Liver (tissue), 8 donors: ENCODE measurements at regions not wholly inside any gene's neighbourhood (a gene's known extent, or its start where the extent isn't known, plus 50 kb on each side); places are given as distances from the start of the nearest gene placed in this dataset.

ENCODE experiments used
- DNase-seq: peaks from one replicate; pipeline ENCODE4 v3.0.0-alpha.2; 2017; ENCODE audit warnings: low spot score
- H3K27ac ChIP-seq, 2 donors: one replicate each; pipeline ENCODE4 v1.7.0; 2013; ENCODE audit warnings: inconsistent platforms in 2 of 2, low read length in 2 of 2, control low read depth in 1 of 2, low read depth in 1 of 2, mild to moderate bottlenecking in 1 of 2
- H3K27me3 ChIP-seq, 4 donors: one replicate each; pipeline versions ENCODE4 v1.6.1 to v1.7.0; 2013; ENCODE audit warnings: low read length in 3 of 4, inconsistent platforms in 1 of 4, mild to moderate bottlenecking in 1 of 4, moderate library complexity in 1 of 4; ENCODE audit not compliant: control insufficient read depth in 4 of 4, insufficient read depth in 4 of 4
- H3K36me3 ChIP-seq, 4 donors: one replicate each; pipeline versions ENCODE4 v1.6.1 to v1.7.0; 2013; ENCODE audit warnings: low read length in 3 of 4, mild to moderate bottlenecking in 3 of 4, low read depth in 1 of 4, moderate library complexity in 1 of 4; ENCODE audit not compliant: control insufficient read depth in 4 of 4, insufficient read depth in 3 of 4
- H3K4me1 ChIP-seq, 4 donors: one replicate each; pipeline versions ENCODE4 v1.6.1 to v1.7.0; 2013; ENCODE audit warnings: low read length in 3 of 4, mild to moderate bottlenecking in 3 of 4, moderate library complexity in 1 of 4; ENCODE audit not compliant: control insufficient read depth in 4 of 4, insufficient read depth in 4 of 4
- H3K4me3 ChIP-seq, 3 donors: one replicate each; pipeline versions ENCODE4 v1.6.1 to v1.7.0; 2013; ENCODE audit warnings: low read length in 3 of 3, control low read depth in 1 of 3, low read depth in 1 of 3, mild to moderate bottlenecking in 1 of 3
- H3K9ac ChIP-seq, 2 donors: one replicate each; pipeline ENCODE4 v1.7.0; 2013; ENCODE audit warnings: low read length in 2 of 2, mild to moderate bottlenecking in 2 of 2, moderate library complexity in 2 of 2, control low read depth in 1 of 2, low read depth in 1 of 2
- H3K9me3 ChIP-seq, 4 donors: one replicate each; pipeline versions ENCODE4 v1.6.1 to v1.7.0; 2013; ENCODE audit warnings: low read length in 3 of 4; ENCODE audit not compliant: control insufficient read depth in 4 of 4
- ATF3 ChIP-seq: IDR thresholded peaks from 2 replicates; pipeline ENCODE4 v1.6.1; 2016; ENCODE audit warnings: antibody characterized with exemption
- CTCF ChIP-seq: fragments of 150-350 bp; IDR thresholded peaks from 2 replicates; pipeline ENCODE4 v1.5.1; 2017; ENCODE audit warnings: improper control_type of control experiment, low read depth, low read length; ENCODE audit not compliant: missing input control
- EGR1 ChIP-seq, 2 donors: IDR thresholded peaks; 2 replicates each; pipeline ENCODE4 v1.6.1; 2016 to 2018; ENCODE audit warnings: antibody characterized with exemption in 2 of 2, low read depth in 2 of 2
- FOXA1 ChIP-seq: IDR thresholded peaks from 2 replicates; pipeline ENCODE4 v1.6.1; 2016; ENCODE audit warnings: antibody characterized with exemption
- FOXA2 ChIP-seq: IDR thresholded peaks from 2 replicates; pipeline ENCODE4 v1.6.1; 2016; ENCODE audit warnings: antibody characterized with exemption
- GABPA ChIP-seq, 2 donors: IDR thresholded peaks in 1 of 2; conservative IDR thresholded peaks in 1 of 2; 2 replicates each; pipeline ENCODE4 v1.6.1; 2016; ENCODE audit warnings: antibody characterized with exemption in 2 of 2, mild to moderate bottlenecking in 1 of 2, moderate library complexity in 1 of 2
- HNF4A ChIP-seq, 2 donors: conservative IDR thresholded peaks; 2 replicates each; pipeline ENCODE4 v1.6.1; 2016; ENCODE audit warnings: antibody characterized with exemption in 2 of 2, mild to moderate bottlenecking in 2 of 2
- HNF4G ChIP-seq: IDR thresholded peaks from 2 replicates; pipeline ENCODE4 v1.6.1; 2016; ENCODE audit warnings: antibody characterized with exemption
- JUND ChIP-seq, 2 donors: IDR thresholded peaks; 2 replicates each; pipeline ENCODE4 v1.6.1; 2016; ENCODE audit warnings: antibody characterized with exemption in 2 of 2
- MAX ChIP-seq: IDR thresholded peaks from 2 replicates; pipeline ENCODE4 v1.6.1; 2016; ENCODE audit warnings: antibody characterized with exemption
- NR2F2 ChIP-seq: IDR thresholded peaks from 2 replicates; pipeline ENCODE4 v1.6.1; 2016; ENCODE audit warnings: antibody characterized with exemption
- RAD21 ChIP-seq, 2 donors: IDR thresholded peaks; 2 replicates each; pipeline ENCODE4 v1.6.1; 2016; ENCODE audit warnings: antibody characterized with exemption in 2 of 2, mild to moderate bottlenecking in 2 of 2
- SP1 ChIP-seq: IDR thresholded peaks from 2 replicates; pipeline ENCODE4 v1.6.1; 2018; ENCODE audit warnings: antibody characterized with exemption, mild to moderate bottlenecking
- TAF1 ChIP-seq: conservative IDR thresholded peaks from 2 replicates; pipeline ENCODE4 v1.6.1; 2016; ENCODE audit warnings: antibody characterized with exemption, mild to moderate bottlenecking
- YY1 ChIP-seq: IDR thresholded peaks from 2 replicates; pipeline ENCODE4 v1.6.1; 2016; ENCODE audit warnings: antibody characterized with exemption, mild to moderate bottlenecking
- ZBTB33 ChIP-seq: IDR thresholded peaks from 2 replicates; pipeline ENCODE4 v1.6.1; 2016; ENCODE audit warnings: antibody characterized with exemption
- WGBS: extraction: QIAGEN DNeasy Blood & Tissue Kit; methylation state at CpG from one replicate; pipeline ENCODE4 v1.1.7; 2013; 5-methylcytosine and 5-hydroxymethylcytosine counted together
- donor health status: healthy.
- donor health status: healthy.
- donor health status: healthy.
- donor health status: healthy.
- donor health status: healthy.

- no peak for TF ChIP-seq HNF4G
- no peak for TF ChIP-seq FOXA1
These were observed 192.2 kb downstream of the CPEB2 start (continued) for GRCh38 chr4:15194520-15194919.

- Histone ChIP-seq H3K9me3 (no peaks in the 10 kb centered on the region), H3K36me3 (no peaks in the 10 kb centered on the region), H3K4me1 (no peaks in the 10 kb centered on the region), H3K27me3 (no peaks in the 10 kb centered on the region), H3K27ac (no peak overlapping the region), H3K9ac (no peak overlapping the region), H3K4me3 (no peak overlapping the region)
- WGBS, result 47% methylated on average over 4 of the region's 4 CpGs
- no peak for DNase-seq
- TF ChIP-seq RAD21 (IDR thresholded peaks at IDR 0.05) (peak; percentile 68 to 78), CTCF (peak; percentile 20), NR2F2 (no peak)
These were observed 194.7 kb downstream of the CPEB2 start for GRCh38 chr4:15197005-15197404.

- Histone ChIP-seq H3K9me3 (no peaks in the 10 kb centered on the region), H3K4me3 (no peak overlapping the region), H3K9ac (no peak overlapping the region), H3K4me1 (no peaks in the 10 kb centered on the region), H3K27ac (no peak overlapping the region), H3K36me3 (no peaks in the 10 kb centered on the region), H3K27me3 (no peaks in the 10 kb centered on the region)
- 76% methylated on average over 11 of the region's 11 CpGs for WGBS
- no peak for DNase-seq
- TF ChIP-seq TAF1 (no peak), RAD21 (IDR thresholded peaks at IDR 0.05) (no peak), GABPA (IDR thresholded peaks at IDR 0.05 in 1 of 2, conservative IDR thresholded peaks at IDR 0.05 in 1 of 2) (no peak), NR2F2 (no peak)
These were observed 195.9 kb downstream of the CPEB2 start for GRCh38 chr4:15198070-15198727.

- peaks cover 0 to 1% (median under 1%) of the 10 kb centered on the region in 4 donors for H3K9me3 ChIP-seq
- no peaks in the 10 kb centered on the region for H3K36me3 ChIP-seq
- no peak overlapping the region for H3K27ac ChIP-seq
- H3K4me1 ChIP-seq, result no peaks in the 10 kb centered on the region
- H3K9ac ChIP-seq, result no peak overlapping the region
- no peaks in the 10 kb centered on the region for H3K27me3 ChIP-seq
- no peak for TF ChIP-seq FOXA2
- TF ChIP-seq ATF3, result no peak
- DNase-seq, result no peak
- H3K4me3 ChIP-seq, result no peak overlapping the region
- 71% methylated on average over 1 of the region's 1 CpG for WGBS
These were observed 199.5 kb downstream of the CPEB2 start for GRCh38 chr4:15201782-15202181.

GRCh38 chr4:15202481-15202880 is 200.2 kb downstream of the CPEB2 start:
- Histone ChIP-seq H3K4me3 (no peak overlapping the region), H3K9me3 (peaks cover 0 to 6% (median 2%) of the 10 kb centered on the region in 4 donors), H3K9ac (no peak overlapping the region), H3K27ac (no peak overlapping the region), H3K27me3 (no peaks in the 10 kb centered on the region), H3K36me3 (no peaks in the 10 kb centered on the region), H3K4me1 (no peaks in the 10 kb centered on the region)
- DNase-seq, result no peak
- WGBS, result 88% methylated on average over 2 of the region's 2 CpGs
- TF ChIP-seq NR2F2 (no peak), SP1 (no peak), ATF3 (no peak), YY1 (no peak), HNF4G (no peak), HNF4A (conservative IDR thresholded peaks at IDR 0.05) (no peak), TAF1 (no peak), MAX (no peak), ZBTB33 (no peak), JUND (IDR thresholded peaks at IDR 0.05) (no peak), EGR1 (IDR thresholded peaks at IDR 0.05; ENCODE audit: low read depth in 2 of 2) (no peak), FOXA1 (no peak), RAD21 (IDR thresholded peaks at IDR 0.05) (no peak)
